Keratinocyte (primary cell): ENCODE measurements at regions not wholly inside any gene's neighbourhood (a gene's known extent, or its start where the extent isn't known, plus 50 kb on each side); places are given as distances from the start of the nearest gene placed in this dataset.

Experiments used
- DNase-seq: peaks from one replicate; pipeline ENCODE4 v3.0.0-alpha.2; 2011; ENCODE audit warnings: low read depth, missing footprints, low spot score
- FAIRE-seq: peaks from 2 replicates; lab custom pipeline; 2011; peaks lifted over from hg19 to GRCh38; lab: Jason Lieb, UNC
- H2AFZ ChIP-seq: 2 replicates; pipeline ENCODE4 v1.6.0; 2012; ENCODE audit warnings: low read length, control low read depth, inconsistent platforms; ENCODE audit not compliant: control insufficient read depth
- H3K27ac ChIP-seq: 2 replicates; pipeline ENCODE4 v1.5.1; 2011; ENCODE audit warnings: low read length; ENCODE audit not compliant: control insufficient read depth, insufficient read depth
- H3K27me3 ChIP-seq: 3 replicates; pipeline ENCODE4 v1.6.0; 2011; ENCODE audit warnings: low read length; ENCODE audit not compliant: control insufficient read depth, insufficient read depth; ENCODE audit errors: extremely low read depth
- H3K36me3 ChIP-seq, 2 experiments: 2 replicates in 1 of 2; 3 replicates in 1 of 2; pipeline ENCODE4 v1.5.1; 2011; ENCODE audit warnings: low read length in 2 of 2, mild to moderate bottlenecking in 1 of 2; ENCODE audit not compliant: control insufficient read depth in 2 of 2, insufficient read depth in 2 of 2; ENCODE audit errors: extremely low read depth in 1 of 2
- H3K4me1 ChIP-seq: 3 replicates; pipeline ENCODE4 v1.5.1; 2011; ENCODE audit warnings: low read length; ENCODE audit not compliant: control insufficient read depth, insufficient read depth; ENCODE audit errors: extremely low read depth
- H3K4me2 ChIP-seq: 3 replicates; pipeline ENCODE4 v1.6.0; 2011; ENCODE audit warnings: low read depth, low read length; ENCODE audit not compliant: control insufficient read depth, insufficient read depth; ENCODE audit errors: extremely low read depth
- H3K4me3 ChIP-seq, 3 experiments: fragments of 200-600 bp in 1 of 3; sonication (generic) in 1 of 3; 2 replicates in 2 of 3; 3 replicates in 1 of 3; pipeline ENCODE4 v1.5.1; 2011 to 2016; ENCODE audit warnings: low read length in 3 of 3, mild to moderate bottlenecking in 3 of 3, control low read depth in 2 of 3, inconsistent platforms in 1 of 3, low read depth in 1 of 3, mixed read lengths in 1 of 3, mixed run types in 1 of 3, moderate library complexity in 1 of 3; ENCODE audit not compliant: control insufficient read depth in 2 of 3, insufficient read depth in 2 of 3; ENCODE audit errors: extremely low read depth in 1 of 3
- H3K79me2 ChIP-seq: 2 replicates; pipeline ENCODE4 v1.6.0; 2012; ENCODE audit warnings: low read length; ENCODE audit not compliant: control insufficient read depth, insufficient read depth
- H3K9ac ChIP-seq: 3 replicates; pipeline ENCODE4 v1.6.0; 2011; ENCODE audit warnings: low read length; ENCODE audit not compliant: control insufficient read depth, insufficient read depth; ENCODE audit errors: extremely low read depth
- H3K9me1 ChIP-seq: 3 replicates; pipeline ENCODE4 v1.6.0; 2011; ENCODE audit warnings: low read length; ENCODE audit not compliant: control insufficient read depth, insufficient read depth; ENCODE audit errors: extremely low read depth
- H3K9me3 ChIP-seq: 2 replicates; pipeline ENCODE4 v1.5.1; 2012; ENCODE audit warnings: low read depth, low read length; ENCODE audit not compliant: control insufficient read depth
- H4K20me1 ChIP-seq: 3 replicates; pipeline ENCODE4 v1.6.0; 2011; ENCODE audit warnings: low read length; ENCODE audit not compliant: control insufficient read depth, insufficient read depth; ENCODE audit errors: extremely low read depth
- EZH2 ChIP-seq: IDR thresholded peaks from one replicate; pipeline ENCODE4 v1.6.1; 2012; ENCODE audit warnings: inconsistent platforms, mild to moderate bottlenecking, low read length, moderate library complexity
- dilution Hi-C: fragments of 300-500 bp; cut with MboI; formaldehyde crosslinking; loops from one replicate; pipeline ENCODE4 v1.7.0; 2020; ENCODE audit warnings: low sequenced_read_pairs; ENCODE audit not compliant: extremely low pct_ligation_motif_present
- TF ChIP-seq, protein P1 (sequence below), 3 experiments: IDR thresholded peaks in 1 of 3; conservative IDR thresholded peaks in 1 of 3; optimal IDR thresholded peaks in 1 of 3; 2 replicates in 2 of 3; 3 replicates in 1 of 3; pipeline versions ENCODE3 to v1.5.1; 2011; ENCODE audit warnings: low read length in 3 of 3, mild to moderate bottlenecking in 3 of 3, moderate library complexity in 2 of 3, control low read depth in 1 of 3, inconsistent platforms in 1 of 3; ENCODE audit not compliant: insufficient read depth in 2 of 3; ENCODE audit errors: extremely low read depth in 1 of 3

DNA sequence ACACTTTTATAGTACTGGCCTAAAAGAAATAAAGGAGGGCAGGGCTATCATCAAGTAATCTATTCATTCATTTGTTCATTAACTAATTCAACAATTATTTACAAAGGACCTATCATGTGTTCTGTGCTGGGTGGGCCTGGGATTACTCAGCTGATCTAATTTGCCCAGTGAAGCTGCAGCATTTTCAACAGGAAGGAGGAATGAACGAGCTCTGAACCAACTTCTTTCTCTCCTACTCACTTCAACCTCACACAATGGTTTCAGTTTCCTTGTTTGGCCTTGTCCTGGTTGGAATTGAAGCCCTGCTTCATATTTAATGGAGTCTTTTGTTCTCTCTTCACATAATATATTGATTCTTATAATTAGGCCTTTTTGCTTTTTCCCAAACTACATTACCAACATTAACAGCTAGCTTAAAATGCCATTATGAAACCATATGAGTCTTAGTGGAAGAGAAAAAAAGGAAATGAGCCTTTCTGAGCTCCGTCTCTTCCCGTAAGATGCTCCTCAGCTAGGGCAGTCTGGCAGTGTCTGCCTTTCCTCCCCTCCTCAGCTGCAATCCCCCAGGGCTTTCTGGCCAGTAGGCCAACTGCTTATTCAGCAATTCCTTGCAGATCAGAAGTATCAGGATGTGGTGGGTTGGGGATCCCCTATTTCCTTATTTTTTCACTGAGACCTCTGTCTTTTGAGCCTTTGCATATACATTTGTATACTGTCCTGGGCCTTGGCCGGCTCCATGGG is 79.4 kb upstream of the NRN1 start:
- Histone ChIP-seq H3K9me3 (no peaks in the 10 kb centered on the region), H3K27ac (no peak overlapping the region), H3K4me2 (no peak overlapping the region), H3K4me1 (no peaks in the 10 kb centered on the region), H3K79me2 (no peaks in the 10 kb centered on the region), H3K4me3 (no peak overlapping the region), H3K9me1 (no peaks in the 10 kb centered on the region), H2AFZ (no peak overlapping the region), H4K20me1 (no peaks in the 10 kb centered on the region), H3K36me3 (no peaks in the 10 kb centered on the region), H3K27me3 (no peaks in the 10 kb centered on the region), H3K9ac (no peak overlapping the region)
- FAIRE-seq (no peak), DNase-seq (no peak)
- no peak for TF ChIP-seq EZH2
- TF ChIP-seq, protein P1, sequence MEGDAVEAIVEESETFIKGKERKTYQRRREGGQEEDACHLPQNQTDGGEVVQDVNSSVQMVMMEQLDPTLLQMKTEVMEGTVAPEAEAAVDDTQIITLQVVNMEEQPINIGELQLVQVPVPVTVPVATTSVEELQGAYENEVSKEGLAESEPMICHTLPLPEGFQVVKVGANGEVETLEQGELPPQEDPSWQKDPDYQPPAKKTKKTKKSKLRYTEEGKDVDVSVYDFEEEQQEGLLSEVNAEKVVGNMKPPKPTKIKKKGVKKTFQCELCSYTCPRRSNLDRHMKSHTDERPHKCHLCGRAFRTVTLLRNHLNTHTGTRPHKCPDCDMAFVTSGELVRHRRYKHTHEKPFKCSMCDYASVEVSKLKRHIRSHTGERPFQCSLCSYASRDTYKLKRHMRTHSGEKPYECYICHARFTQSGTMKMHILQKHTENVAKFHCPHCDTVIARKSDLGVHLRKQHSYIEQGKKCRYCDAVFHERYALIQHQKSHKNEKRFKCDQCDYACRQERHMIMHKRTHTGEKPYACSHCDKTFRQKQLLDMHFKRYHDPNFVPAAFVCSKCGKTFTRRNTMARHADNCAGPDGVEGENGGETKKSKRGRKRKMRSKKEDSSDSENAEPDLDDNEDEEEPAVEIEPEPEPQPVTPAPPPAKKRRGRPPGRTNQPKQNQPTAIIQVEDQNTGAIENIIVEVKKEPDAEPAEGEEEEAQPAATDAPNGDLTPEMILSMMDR (optimal IDR thresholded peaks at IDR 0.05 in 1 of 3, IDR thresholded peaks at IDR 0.05 in 1 of 3, conservative IDR thresholded peaks at IDR 0.05 in 1 of 3; ENCODE audit: extremely low read depth in 1 of 3, insufficient read depth in 2 of 3, low read length in 3 of 3), result no peak
- dilution Hi-C loops, result no loop called here

DNA sequence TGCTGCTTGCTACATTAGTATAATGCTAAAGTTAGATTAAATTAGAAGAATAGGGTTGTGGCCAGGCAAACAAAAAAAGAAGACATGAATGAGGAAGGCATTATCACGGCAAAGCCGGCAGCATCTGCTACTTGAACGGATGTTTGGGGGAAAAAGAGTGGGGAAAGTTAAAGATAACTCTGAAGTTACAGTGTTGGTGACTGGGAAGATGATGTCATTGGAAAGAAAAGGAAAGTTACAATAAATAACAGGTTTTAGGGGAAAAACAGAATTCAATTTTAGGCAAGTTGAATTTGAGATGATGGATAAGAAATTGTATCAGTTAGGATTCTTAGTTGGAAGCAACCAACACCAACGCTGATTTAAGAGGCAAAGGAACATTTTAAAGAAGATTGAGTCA is 74.2 kb upstream of the NRN1 start:
- Histone ChIP-seq H4K20me1 (no peaks in the 10 kb centered on the region), H3K4me1 (no peaks in the 10 kb centered on the region), H3K9me3 (no peaks in the 10 kb centered on the region), H2AFZ (no peak overlapping the region), H3K27me3 (no peaks in the 10 kb centered on the region), H3K27ac (no peak overlapping the region), H3K79me2 (no peaks in the 10 kb centered on the region), H3K4me3 (no peak overlapping the region), H3K36me3 (no peaks in the 10 kb centered on the region), H3K9me1 (no peaks in the 10 kb centered on the region), H3K9ac (no peak overlapping the region), H3K4me2 (no peak overlapping the region)
- FAIRE-seq (no peak), DNase-seq (no peak)
- dilution Hi-C loops, result no loop called here
- no peak for TF ChIP-seq EZH2
- TF ChIP-seq, protein P1 (optimal IDR thresholded peaks at IDR 0.05 in 1 of 3, IDR thresholded peaks at IDR 0.05 in 1 of 3, conservative IDR thresholded peaks at IDR 0.05 in 1 of 3; ENCODE audit: extremely low read depth in 1 of 3, insufficient read depth in 2 of 3, low read length in 3 of 3), result no peak
